ENCODE measurements at regions not wholly inside any gene's neighbourhood (a gene's known extent, or its start where the extent isn't known, plus 50 kb on each side); places are given as distances from the start of the nearest gene placed in this dataset.
"Not testable (repeated sequence)": the region's sequence is repeated elsewhere in the genome, so short reads cannot be mapped to it uniquely, and the experiment has no call there.

DNA sequence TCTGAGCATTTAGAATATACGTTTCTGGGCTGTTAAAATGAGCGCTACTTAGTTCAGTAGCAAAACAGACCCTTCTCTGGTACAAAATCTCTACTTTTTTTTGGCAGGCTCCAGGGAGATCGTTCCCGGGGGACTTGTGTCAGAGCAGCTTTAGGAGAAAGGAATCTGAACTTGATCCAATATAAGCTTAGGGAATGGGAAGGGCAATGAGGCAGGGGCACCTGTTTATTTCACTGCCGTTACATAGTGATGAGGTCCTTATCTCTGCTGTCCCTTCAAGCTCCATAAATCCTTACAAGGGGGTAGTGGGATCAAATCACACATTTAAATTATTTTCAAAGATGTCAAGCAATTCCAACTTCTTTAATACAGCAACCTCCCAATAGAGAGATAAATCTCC is 128.7 kb upstream of the BNIP2 start:
- Histone ChIP-seq H3K4me3 (no peak overlapping the region), H3K4me1 (no peaks in the 10 kb centered on the region), H3K27ac (no peak overlapping the region), H3K9me3 (no peaks in the 10 kb centered on the region), H3K27me3 (no peaks in the 10 kb centered on the region), H3K36me3 (no peaks in the 10 kb centered on the region)
- no peak for TF ChIP-seq POLR2A (IDR thresholded peaks at IDR 0.05)
- TF ChIP-seq, protein P1, sequence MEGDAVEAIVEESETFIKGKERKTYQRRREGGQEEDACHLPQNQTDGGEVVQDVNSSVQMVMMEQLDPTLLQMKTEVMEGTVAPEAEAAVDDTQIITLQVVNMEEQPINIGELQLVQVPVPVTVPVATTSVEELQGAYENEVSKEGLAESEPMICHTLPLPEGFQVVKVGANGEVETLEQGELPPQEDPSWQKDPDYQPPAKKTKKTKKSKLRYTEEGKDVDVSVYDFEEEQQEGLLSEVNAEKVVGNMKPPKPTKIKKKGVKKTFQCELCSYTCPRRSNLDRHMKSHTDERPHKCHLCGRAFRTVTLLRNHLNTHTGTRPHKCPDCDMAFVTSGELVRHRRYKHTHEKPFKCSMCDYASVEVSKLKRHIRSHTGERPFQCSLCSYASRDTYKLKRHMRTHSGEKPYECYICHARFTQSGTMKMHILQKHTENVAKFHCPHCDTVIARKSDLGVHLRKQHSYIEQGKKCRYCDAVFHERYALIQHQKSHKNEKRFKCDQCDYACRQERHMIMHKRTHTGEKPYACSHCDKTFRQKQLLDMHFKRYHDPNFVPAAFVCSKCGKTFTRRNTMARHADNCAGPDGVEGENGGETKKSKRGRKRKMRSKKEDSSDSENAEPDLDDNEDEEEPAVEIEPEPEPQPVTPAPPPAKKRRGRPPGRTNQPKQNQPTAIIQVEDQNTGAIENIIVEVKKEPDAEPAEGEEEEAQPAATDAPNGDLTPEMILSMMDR (IDR thresholded peaks at IDR 0.05): no peak
- intact Hi-C loops (cut with DNase I; ENCODE audit: low total_unique reads): no loop called here
- DNase-seq: no peak

DNA sequence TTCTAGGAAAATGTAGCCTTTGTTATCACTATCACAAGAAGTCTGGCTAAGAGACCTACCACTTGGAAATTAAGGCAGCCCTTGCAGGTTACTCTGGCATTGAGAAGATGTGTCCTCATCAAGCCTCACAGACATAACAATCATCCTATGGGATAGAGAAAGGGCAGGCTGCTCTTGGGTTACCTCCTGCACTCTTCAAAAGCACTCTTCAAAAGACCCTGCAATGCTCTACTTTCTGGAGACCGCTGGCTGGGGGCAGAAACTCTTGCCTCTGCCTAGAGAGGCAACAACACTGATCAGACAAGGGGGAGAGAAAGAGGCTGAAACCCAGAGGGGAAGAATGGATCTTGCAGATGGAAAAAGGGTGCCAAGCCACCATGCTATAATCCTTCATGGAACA is 127.9 kb upstream of the BNIP2 start:
- TF ChIP-seq POLR2A (IDR thresholded peaks at IDR 0.05): no peak
- DNase-seq: no peak
- intact Hi-C loops (cut with DNase I; ENCODE audit: low total_unique reads): no loop called here
- Histone ChIP-seq H3K36me3 (no peaks in the 10 kb centered on the region), H3K9me3 (no peaks in the 10 kb centered on the region), H3K4me1 (no peaks in the 10 kb centered on the region), H3K4me3 (no peak overlapping the region), H3K27ac (no peak overlapping the region), H3K27me3 (peaks cover 0 to 2% of the 10 kb centered on the region in 2 donors)

DNA sequence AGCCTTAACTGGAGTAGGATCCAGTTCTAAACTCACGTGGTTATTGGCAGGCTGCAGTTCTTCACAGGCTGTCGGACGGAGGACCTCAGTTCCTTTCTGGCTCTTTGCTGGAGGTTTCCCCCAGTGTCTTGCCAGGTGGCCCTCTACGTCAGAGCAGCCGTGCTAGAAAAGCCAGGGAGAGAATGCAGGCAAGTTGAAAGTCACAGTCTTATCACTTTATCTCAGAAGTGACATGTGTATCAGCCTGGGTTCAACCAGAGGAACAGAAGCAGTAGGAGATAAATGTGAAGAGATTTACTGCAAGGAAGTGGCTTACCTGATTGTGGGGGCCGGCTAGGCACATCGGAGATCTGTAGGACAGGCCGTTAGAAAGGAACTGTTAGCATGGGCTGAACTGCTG is 125.3 kb upstream of the BNIP2 start:
- no peak for DNase-seq
- intact Hi-C loops (cut with DNase I; ENCODE audit: low total_unique reads): no loop called here
- Histone ChIP-seq H3K4me1 (no peaks in the 10 kb centered on the region), H3K27me3 (peaks cover 0 to 3% of the 10 kb centered on the region in 2 donors), H3K9me3 (no peaks in the 10 kb centered on the region), H3K36me3 (no peaks in the 10 kb centered on the region), H3K27ac (no peak overlapping the region), H3K4me3 (no peak overlapping the region)
- TF ChIP-seq, protein P1 (IDR thresholded peaks at IDR 0.05): no peak
- TF ChIP-seq POLR2A (IDR thresholded peaks at IDR 0.05): no peak

DNA sequence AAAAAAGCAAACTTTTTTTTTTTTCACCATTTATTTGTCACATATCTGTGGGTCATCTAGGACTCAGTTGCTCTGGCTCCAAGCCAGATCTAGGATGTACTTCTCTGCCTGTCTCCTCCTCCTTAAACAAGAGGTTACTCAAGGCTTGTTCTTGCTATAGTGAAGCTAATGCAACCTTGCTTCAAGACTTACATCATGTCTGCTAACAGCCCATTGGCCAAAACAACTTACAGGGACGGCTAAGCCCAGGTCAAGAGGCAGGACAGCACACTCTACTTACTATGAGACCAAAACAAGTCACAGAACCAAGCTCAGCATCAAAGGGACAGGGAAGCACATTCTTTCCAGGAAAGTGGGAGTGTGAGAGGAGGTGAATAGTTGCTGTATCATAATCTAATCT is 123.8 kb upstream of the BNIP2 start:
- Histone ChIP-seq H3K36me3 (no peaks in the 10 kb centered on the region), H3K4me3 (no peak overlapping the region), H3K9me3 (no peaks in the 10 kb centered on the region), H3K27ac (no peak overlapping the region), H3K27me3 (peaks cover 0 to 3% of the 10 kb centered on the region in 2 donors), H3K4me1 (no peaks in the 10 kb centered on the region)
- DNase-seq: no peak
- intact Hi-C loops (cut with DNase I; ENCODE audit: low total_unique reads): no loop called here
- no peak for TF ChIP-seq POLR2A (IDR thresholded peaks at IDR 0.05)
- TF ChIP-seq, protein P1 (IDR thresholded peaks at IDR 0.05): no peak

DNA sequence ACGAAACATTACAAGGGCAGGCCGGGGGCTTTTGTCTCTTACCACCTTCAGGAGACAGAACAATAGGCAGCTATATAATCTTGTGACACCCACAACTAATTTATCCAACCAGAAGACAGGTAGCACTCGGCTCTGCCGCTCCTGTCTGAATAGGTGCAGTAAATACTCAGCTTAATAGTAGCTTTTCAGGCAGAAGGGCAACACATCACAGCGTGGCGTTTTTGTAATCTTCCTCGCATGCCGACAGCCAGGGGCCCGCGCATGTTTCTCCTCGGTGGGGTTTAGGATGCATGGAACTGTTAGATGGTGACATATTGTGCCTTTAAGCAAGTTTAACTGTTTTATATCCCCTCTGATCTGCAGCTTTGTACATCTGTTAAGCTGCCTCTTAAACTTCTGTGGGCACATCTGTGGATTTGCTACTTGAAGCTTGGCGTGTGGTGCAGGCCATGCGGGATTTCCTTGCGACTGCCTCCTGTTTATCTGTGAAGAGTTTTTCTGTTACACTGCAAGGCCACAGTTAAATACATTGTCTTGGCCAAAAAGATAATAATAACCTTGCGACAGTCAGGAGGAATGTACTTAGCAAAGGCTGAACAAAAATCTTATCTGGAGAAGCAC is 123.2 kb upstream of the BNIP2 start:
- no peaks in the 10 kb centered on the region for H3K4me1 ChIP-seq
- intact Hi-C loops (cut with DNase I; ENCODE audit: low total_unique reads): no loop called here

DNA sequence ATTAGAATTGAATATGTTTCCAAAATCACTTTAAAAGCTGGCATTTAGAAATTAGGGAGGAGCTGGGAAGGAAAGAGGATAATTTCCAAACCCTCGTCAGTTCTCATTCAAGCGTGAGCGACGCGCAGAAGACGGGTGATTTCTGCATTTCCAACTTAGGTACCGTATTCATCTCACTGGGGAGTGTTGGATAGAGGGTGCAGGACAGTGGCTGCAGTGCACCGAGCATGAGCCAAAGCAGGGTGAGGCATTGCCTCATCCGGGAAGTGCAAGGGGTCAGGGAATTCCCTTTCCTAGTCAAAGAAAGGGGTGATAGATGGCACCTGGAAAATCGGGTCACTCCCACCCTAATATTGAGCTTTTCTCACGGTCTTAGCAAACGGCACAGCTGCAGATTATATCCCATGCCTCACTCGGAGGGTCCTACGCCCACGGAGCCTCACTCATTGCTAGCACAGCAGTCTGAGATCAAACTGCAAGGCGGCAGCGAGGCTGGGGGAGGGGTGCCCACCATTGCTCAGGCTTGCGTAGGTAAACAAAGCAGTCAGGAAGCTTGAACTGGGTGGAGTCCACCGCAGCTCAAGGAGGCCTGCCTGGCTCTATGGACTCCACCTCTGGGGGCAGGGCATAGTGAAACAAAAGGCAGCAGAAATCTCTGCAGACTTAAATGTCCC is 114.3 kb upstream of the BNIP2 start:
- H3K4me3 ChIP-seq; H3K9me3 ChIP-seq; H3K27ac ChIP-seq; H3K27me3 ChIP-seq; H3K4me1 ChIP-seq; H3K36me3 ChIP-seq; intact Hi-C loops (cut with DNase I; ENCODE audit: low total_unique reads); DNase-seq: not testable (repeated sequence)

More for the DNA sequence above, 123.2 kb upstream of the BNIP2 start:
- Histone ChIP-seq H3K4me3 (no peak overlapping the region), H3K27ac (no peak overlapping the region), H3K36me3 (no peaks in the 10 kb centered on the region), H3K27me3 (peaks cover 0 to 3% of the 10 kb centered on the region in 2 donors), H3K9me3 (no peaks in the 10 kb centered on the region)
- no peak for TF ChIP-seq POLR2A (IDR thresholded peaks at IDR 0.05)
- TF ChIP-seq, protein P1 (IDR thresholded peaks at IDR 0.05): no peak
- DNase-seq: no peak

Measured in uterus (tissue), 3 donors.